ENCODE measurements at regions not wholly inside any gene's neighbourhood (a gene's known extent, or its start where the extent isn't known, plus 50 kb on each side); places are given as distances from the start of the nearest gene placed in this dataset.

DNA sequence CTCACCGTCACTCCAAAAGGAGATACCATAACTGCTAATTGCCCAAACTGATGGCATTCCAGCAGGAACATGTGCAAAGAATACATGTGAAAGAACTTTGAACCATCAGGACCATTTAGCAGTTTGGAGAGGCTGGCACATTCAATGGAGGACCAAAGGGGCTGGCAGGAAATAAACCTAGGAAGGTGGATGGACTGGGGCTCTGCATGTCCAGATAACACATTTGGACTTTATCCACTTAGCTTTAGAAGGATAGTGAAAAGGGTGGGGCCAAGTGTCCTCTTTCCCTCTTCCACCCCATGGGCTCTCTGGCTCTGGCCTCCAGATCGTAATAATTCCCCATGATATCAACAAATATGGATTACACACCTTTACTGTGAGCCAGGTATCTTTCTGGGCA lies 58.8 kb upstream of the CALM2 start:
- TF ChIP-seq, protein P1, sequence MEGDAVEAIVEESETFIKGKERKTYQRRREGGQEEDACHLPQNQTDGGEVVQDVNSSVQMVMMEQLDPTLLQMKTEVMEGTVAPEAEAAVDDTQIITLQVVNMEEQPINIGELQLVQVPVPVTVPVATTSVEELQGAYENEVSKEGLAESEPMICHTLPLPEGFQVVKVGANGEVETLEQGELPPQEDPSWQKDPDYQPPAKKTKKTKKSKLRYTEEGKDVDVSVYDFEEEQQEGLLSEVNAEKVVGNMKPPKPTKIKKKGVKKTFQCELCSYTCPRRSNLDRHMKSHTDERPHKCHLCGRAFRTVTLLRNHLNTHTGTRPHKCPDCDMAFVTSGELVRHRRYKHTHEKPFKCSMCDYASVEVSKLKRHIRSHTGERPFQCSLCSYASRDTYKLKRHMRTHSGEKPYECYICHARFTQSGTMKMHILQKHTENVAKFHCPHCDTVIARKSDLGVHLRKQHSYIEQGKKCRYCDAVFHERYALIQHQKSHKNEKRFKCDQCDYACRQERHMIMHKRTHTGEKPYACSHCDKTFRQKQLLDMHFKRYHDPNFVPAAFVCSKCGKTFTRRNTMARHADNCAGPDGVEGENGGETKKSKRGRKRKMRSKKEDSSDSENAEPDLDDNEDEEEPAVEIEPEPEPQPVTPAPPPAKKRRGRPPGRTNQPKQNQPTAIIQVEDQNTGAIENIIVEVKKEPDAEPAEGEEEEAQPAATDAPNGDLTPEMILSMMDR (IDR thresholded peaks at IDR 0.05; ENCODE audit: insufficient read depth, low read depth, low read length), result no peak
- TF ChIP-seq EZH2 (IDR thresholded peaks at IDR 0.05; ENCODE audit: insufficient read depth, low read length), result no peak
- DNase-seq (ENCODE audit: low read depth), result no peak
- Mint-ChIP-seq H3K27me3 (ENCODE audit: low read depth, unreplicated experiment) (peaks cover 8% of the 10 kb centered on the region), H3K9me3 (ENCODE audit: unreplicated experiment) (no peaks in the 10 kb centered on the region), H3K4me1 (ENCODE audit: low read depth, unreplicated experiment) (peaks cover 42% of the 10 kb centered on the region), H3K36me3 (ENCODE audit: low read depth, unreplicated experiment) (no peaks in the 10 kb centered on the region), H3K4me3 (ENCODE audit: unreplicated experiment) (no peak overlapping the region), H3K27ac (ENCODE audit: unreplicated experiment) (no peak overlapping the region)
- H3K4me1 ChIP-seq (ENCODE audit: insufficient read depth, low read length), result peaks cover 14% of the 10 kb centered on the region
- H3K36me3 ChIP-seq (ENCODE audit: insufficient read depth, low read length), result no peaks in the 10 kb centered on the region
- no peaks in the 10 kb centered on the region for H3K79me2 ChIP-seq (ENCODE audit: insufficient read depth, low read length)
- no peak overlapping the region for H3K27ac ChIP-seq (ENCODE audit: low read depth, low read length)
- no peak overlapping the region for H3K4me3 ChIP-seq (ENCODE audit: insufficient read depth, low read depth, low read length)
- no peaks in the 10 kb centered on the region for H3K27me3 ChIP-seq (ENCODE audit: insufficient read depth, low read length)
- H3K9ac ChIP-seq (ENCODE audit: low read length), result no peak overlapping the region
- no peaks in the 10 kb centered on the region for H4K20me1 ChIP-seq (ENCODE audit: insufficient read depth, low read length)
- no peak for FAIRE-seq
- H3K4me2 ChIP-seq (ENCODE audit: low read length), result no peak overlapping the region
- no peak overlapping the region for H2AFZ ChIP-seq (ENCODE audit: low read depth, low read length)
- H3K9me3 ChIP-seq (ENCODE audit: insufficient read depth, low read depth, low read length), result no peaks in the 10 kb centered on the region

DNA sequence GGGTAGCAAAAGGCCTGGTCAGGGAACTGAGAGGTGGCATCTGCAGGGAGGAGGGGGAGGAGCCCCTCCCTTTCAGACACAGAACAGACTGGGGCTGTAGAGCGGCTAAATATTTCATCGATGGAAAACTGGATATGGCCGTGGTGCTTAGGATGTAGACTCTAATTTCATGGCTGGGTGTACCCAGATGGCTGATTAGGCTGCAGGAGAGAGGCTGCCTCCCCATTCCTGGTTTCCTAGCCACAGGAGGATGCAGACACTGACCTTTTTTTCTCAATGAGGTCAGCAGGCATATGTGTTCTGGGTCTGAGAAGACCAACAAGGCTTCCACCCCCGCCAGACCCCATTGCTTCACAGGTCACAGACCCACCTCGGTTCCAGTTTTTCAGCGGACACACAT lies 58.1 kb upstream of the CALM2 start:
- no peak overlapping the region for H2AFZ ChIP-seq (ENCODE audit: low read depth, low read length)
- Mint-ChIP-seq H3K9me3 (ENCODE audit: unreplicated experiment) (no peaks in the 10 kb centered on the region), H3K4me1 (ENCODE audit: low read depth, unreplicated experiment) (peaks cover 40% of the 10 kb centered on the region), H3K27me3 (ENCODE audit: low read depth, unreplicated experiment) (peaks cover 8% of the 10 kb centered on the region), H3K4me3 (ENCODE audit: unreplicated experiment) (no peak overlapping the region), H3K36me3 (ENCODE audit: low read depth, unreplicated experiment) (no peaks in the 10 kb centered on the region), H3K27ac (ENCODE audit: unreplicated experiment) (no peak overlapping the region)
- no peaks in the 10 kb centered on the region for H3K27me3 ChIP-seq (ENCODE audit: insufficient read depth, low read length)
- no peak overlapping the region for H3K27ac ChIP-seq (ENCODE audit: low read depth, low read length)
- DNase-seq (ENCODE audit: low read depth) (no peak), FAIRE-seq (no peak)
- no peak overlapping the region for H3K9ac ChIP-seq (ENCODE audit: low read length)
- H3K4me2 ChIP-seq (ENCODE audit: low read length), result no peak overlapping the region
- H3K9me3 ChIP-seq (ENCODE audit: insufficient read depth, low read depth, low read length), result no peaks in the 10 kb centered on the region
- no peaks in the 10 kb centered on the region for H3K36me3 ChIP-seq (ENCODE audit: insufficient read depth, low read length)
- H4K20me1 ChIP-seq (ENCODE audit: insufficient read depth, low read length), result no peaks in the 10 kb centered on the region
- no peak overlapping the region for H3K4me3 ChIP-seq (ENCODE audit: insufficient read depth, low read depth, low read length)
- peaks cover 14% of the 10 kb centered on the region for H3K4me1 ChIP-seq (ENCODE audit: insufficient read depth, low read length)
- H3K79me2 ChIP-seq (ENCODE audit: insufficient read depth, low read length), result no peaks in the 10 kb centered on the region
- TF ChIP-seq, protein P1 (IDR thresholded peaks at IDR 0.05; ENCODE audit: insufficient read depth, low read depth, low read length), result no peak
- no peak for TF ChIP-seq EZH2 (IDR thresholded peaks at IDR 0.05; ENCODE audit: insufficient read depth, low read length)

- H3K4me3 ChIP-seq (ENCODE audit: insufficient read depth, low read depth, low read length), result no peak overlapping the region
- no peaks in the 10 kb centered on the region for H3K79me2 ChIP-seq (ENCODE audit: insufficient read depth, low read length)
- FAIRE-seq (no peak), DNase-seq (ENCODE audit: low read depth) (peak; percentile 23)
- H3K4me1 ChIP-seq (ENCODE audit: insufficient read depth, low read length), result peaks cover 11% of the 10 kb centered on the region
- Mint-ChIP-seq H3K4me1 (ENCODE audit: low read depth, unreplicated experiment) (peaks cover 27% of the 10 kb centered on the region), H3K9me3 (ENCODE audit: unreplicated experiment) (no peaks in the 10 kb centered on the region), H3K27me3 (ENCODE audit: low read depth, unreplicated experiment) (peaks cover 8% of the 10 kb centered on the region), H3K36me3 (ENCODE audit: low read depth, unreplicated experiment) (no peaks in the 10 kb centered on the region), H3K4me3 (ENCODE audit: unreplicated experiment) (no peak overlapping the region), H3K27ac (ENCODE audit: unreplicated experiment) (peak overlapping the region; percentile 50)
- no peak overlapping the region for H3K9ac ChIP-seq (ENCODE audit: low read length)
- H3K36me3 ChIP-seq (ENCODE audit: insufficient read depth, low read length), result no peaks in the 10 kb centered on the region
- no peaks in the 10 kb centered on the region for H3K27me3 ChIP-seq (ENCODE audit: insufficient read depth, low read length)
- no peak overlapping the region for H3K4me2 ChIP-seq (ENCODE audit: low read length)
- H3K27ac ChIP-seq (ENCODE audit: low read depth, low read length), result no peak overlapping the region
- no peaks in the 10 kb centered on the region for H3K9me3 ChIP-seq (ENCODE audit: insufficient read depth, low read depth, low read length)
- no peak overlapping the region for H2AFZ ChIP-seq (ENCODE audit: low read depth, low read length)
- H4K20me1 ChIP-seq (ENCODE audit: insufficient read depth, low read length), result no peaks in the 10 kb centered on the region
- TF ChIP-seq, protein P1 (IDR thresholded peaks at IDR 0.05; ENCODE audit: insufficient read depth, low read depth, low read length), result no peak
- no peak for TF ChIP-seq EZH2 (IDR thresholded peaks at IDR 0.05; ENCODE audit: insufficient read depth, low read length)
Observed at GRCh38 chr2:47232738-47233415, 56.6 kb upstream of the CALM2 start.
